HG02623 (cell line): ENCODE measurements at regions not wholly inside any gene's neighbourhood (a gene's known extent, or its start where the extent isn't known, plus 50 kb on each side); places are given as distances from the start of the nearest gene placed in this dataset.
"Not testable (repeated sequence)": the region's sequence is repeated elsewhere in the genome, so short reads cannot be mapped to it uniquely, and the experiment has no call there.

ENCODE experiments used
- ATAC-seq: cut with Tn5 transposase; IDR thresholded peaks from one replicate; pipeline ENCODE4 v1.9.1; 2021; ENCODE audit warnings: moderate library complexity; ENCODE audit not compliant: unreplicated experiment

DNA sequence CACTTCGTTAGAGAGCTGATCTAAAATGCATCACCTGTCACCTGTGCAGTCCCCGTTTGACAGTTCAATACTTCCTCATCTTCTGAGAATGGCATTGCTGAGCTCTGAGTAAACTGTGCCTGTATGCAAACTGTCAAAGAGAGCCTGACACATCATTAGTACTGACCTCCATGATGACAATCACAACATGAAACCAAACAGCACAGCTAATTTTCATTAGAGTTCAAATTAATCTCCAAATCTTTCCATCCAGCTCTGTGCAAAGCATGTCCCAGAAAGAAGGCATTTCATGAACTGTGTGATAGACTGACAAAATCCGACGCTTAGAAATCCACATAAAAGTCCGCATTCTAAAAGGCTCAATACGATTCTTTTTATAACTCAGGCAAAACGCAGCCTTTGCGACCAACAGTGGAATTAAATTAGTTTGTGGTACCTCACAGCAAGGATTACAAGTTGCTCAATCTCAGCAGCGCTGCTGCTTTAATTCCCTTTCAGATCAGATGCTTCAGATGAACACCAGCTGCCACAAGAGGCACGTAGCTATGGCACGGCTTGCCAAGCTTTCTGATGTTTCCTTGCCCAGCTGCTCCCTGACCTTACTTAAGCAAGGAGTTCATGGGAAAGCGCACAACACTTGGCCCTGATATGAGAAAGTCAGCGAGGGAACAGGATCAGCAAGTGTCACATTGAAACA is 765.5 kb upstream of the PRMT6 start:
- ATAC-seq = no peak

DNA sequence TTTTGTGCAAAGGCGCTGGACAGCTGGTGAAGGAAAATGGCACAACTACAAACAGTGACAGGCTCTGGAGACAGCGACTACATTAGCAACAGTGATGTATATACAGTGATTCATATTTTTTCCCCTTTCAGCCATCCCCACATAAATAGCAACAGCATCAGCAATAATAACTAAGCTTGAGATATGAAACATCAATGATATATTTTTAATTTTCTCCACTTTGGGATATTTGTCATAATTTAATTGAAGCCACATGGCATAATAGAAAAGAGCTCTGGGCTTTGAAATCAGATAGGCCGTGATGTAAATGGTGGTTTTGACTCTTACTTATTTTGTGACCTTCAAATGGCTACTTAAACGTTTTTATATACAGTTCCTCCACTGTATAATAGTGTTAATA is 764.3 kb upstream of the PRMT6 start:
- ATAC-seq = no peak

DNA sequence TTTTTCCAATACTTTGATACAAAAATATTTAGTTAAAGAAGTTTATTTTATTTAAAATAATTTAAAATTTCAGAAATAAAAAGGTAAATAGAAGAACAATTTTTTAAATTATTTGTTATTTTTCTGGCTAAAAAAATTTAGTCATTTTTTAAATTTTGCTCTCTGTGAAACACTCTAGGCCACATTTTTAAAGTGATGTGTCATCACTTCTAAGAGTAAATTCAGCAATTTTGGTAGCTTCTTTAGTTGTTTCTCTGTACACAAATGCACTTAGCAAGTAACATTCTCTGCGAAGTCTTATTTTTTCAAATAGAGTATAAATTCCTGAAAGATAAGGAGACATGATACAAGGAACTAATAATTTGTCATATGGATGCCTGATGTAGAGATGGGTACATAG is 760.0 kb upstream of the PRMT6 start:
- ATAC-seq = no peak

DNA sequence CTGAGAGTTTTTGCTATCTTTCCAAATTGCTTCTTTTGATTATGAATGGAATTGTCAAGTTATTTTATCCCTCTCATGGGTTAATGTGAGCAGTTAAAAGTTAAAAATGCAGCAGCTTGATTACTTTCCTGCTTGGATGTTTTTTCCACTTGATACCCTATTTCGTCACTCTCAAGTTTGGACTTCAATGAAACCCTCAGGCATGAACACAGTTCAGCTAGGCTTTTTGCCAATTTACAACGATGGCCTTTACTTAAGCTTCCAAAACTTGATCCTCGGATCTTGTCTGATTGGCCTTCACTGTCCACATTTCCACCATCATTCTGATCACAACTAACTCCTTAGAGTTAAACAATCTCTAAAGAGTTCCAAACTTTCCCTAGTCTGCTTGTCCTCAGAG is 752.4 kb upstream of the PRMT6 start:
- no peak for ATAC-seq

DNA sequence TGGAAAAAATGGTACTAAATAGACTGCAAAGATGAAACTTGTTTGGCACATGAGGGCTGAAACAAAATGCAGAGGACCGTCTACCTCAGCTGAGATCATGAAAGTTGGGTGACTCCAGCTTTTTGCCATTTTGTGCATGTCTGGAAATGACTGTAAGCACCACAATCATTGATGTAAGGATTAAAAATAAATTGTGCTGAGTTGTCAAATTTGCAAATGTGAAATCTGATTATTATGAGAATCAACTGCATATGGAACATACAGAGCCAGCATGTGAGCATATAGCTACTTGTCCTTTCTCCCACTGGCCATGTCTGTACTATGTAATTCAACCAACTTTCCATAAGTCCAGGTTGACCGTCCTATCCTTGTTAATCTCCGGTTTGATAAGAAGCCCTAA is 736.9 kb upstream of the PRMT6 start:
- no peak for ATAC-seq

DNA sequence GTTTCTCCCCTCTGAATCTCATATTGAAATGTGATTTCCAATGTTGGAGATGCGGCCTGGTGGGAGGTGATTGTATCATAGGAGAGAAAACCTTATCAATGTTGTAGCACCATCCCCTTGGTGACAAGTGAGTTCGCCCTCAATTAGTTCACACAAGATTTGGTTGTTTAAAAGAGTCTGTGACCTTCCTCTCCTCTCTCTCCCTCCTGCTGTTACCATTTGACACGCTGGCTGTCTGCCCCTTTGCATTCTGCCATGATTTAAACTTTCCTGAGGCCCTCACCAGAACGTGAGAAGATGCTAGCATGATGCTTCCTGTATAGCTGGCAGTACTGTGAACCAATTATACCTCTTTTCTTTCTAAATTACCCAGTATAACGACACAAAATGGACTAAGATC is 730.9 kb upstream of the PRMT6 start:
- no peak for ATAC-seq

DNA sequence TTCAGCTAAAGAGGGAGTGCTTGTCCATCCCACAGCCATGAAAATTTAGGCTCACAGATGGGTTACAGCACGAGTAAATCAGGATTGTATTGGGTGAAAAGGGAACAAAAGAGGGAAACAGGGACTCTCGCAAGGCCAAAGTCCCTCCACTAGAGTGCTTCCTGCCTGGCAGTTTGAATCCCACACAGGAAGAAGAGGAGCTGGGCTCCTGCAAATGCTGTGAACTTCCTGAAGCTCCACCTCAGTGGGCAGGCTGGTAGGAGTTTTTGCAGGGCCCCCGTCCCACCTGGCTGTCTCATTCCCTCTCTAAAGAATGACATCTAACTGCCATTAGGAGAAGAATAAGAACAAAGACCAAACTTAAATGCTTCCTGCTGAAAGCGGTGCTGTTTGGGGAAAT is 712.0 kb upstream of the PRMT6 start:
- ATAC-seq = no peak

DNA sequence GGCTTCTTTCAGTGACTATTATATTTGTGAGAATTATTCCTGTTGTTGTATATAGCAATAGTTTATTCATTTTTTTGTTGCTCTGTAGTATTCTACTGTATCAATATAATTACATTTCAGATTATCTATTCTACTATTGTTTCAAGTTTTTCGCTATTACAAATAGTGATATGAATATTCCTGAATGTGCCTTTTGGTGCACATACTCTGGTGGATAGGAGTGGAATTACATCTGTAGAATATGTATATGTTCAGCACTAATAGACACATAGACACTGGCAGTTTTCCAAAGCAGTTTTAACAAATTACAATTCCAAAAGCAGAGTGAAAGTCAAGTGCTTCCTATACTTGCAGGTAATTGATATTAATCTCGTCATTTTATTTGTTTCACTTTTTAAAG is 696.2 kb upstream of the PRMT6 start:
- ATAC-seq = no peak

DNA sequence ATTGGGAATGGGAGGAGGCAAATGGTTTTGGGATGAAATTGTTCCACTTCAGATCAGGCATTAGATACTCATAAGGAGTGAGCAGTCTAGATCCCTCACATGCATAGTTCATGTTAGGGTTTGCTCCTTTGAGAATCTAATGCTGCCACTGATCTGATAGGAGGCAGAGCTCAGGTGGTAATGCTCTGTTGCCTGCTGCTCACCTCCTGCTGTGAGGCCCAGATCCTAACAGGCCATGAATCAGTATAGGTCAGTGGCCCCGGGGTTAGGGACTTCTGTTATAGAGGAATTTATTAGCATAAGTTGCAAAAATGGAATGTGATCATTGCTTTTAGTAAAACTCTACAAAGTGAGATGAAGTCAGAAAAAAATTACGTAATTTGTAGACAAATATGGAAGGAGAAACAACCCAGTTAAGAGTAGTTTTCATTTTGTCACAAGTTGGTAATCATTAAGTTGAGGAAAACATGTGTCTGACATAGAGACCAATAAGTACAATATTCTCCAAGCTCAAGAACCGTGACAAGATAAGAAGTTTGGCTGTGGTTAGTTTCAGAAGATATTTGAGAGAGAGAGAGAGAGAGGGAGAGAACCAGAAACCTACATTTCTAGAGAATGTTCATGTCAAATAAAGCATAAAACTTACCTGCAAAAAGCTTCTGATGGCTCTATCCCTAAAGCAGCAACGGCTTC is 689.7 kb upstream of the PRMT6 start:
- ATAC-seq = no peak

DNA sequence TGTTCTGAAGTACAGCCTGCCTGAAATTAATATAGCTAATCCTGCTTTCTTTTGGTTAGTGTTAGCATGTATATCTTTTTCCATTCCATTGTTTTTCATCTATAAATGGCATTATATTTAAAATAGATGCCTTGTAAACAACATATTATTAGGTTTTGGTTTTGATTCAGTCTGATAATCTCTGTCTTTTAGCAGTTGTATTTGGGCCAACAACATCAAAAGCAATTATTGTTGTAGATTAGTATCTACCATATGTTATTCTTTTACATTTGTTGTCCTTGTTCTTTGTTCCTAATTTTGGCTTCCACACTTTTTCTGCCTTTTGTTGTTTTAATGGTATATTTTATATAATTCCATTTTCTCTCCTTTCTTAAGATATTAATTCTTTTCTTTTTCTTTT is 678.2 kb upstream of the PRMT6 start:
- no peak for ATAC-seq

DNA sequence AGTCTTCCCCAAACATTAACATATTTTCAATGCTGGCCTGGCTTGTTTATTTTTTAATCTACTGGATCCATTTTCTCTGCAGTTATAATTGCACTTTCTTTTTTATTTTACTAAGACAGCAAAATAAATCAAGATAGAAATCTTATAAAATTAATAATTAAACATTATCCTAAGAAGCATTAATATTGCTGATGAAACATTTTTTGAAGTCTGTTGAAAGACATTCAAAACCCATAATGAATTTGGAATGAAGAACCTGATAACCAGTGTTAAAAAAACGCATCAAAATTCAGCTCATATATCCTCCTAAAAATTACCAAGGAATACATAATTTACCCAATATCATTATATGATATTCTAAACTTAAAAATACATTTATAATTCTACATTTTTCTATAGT is 675.7 kb upstream of the PRMT6 start:
- ATAC-seq = no peak

DNA sequence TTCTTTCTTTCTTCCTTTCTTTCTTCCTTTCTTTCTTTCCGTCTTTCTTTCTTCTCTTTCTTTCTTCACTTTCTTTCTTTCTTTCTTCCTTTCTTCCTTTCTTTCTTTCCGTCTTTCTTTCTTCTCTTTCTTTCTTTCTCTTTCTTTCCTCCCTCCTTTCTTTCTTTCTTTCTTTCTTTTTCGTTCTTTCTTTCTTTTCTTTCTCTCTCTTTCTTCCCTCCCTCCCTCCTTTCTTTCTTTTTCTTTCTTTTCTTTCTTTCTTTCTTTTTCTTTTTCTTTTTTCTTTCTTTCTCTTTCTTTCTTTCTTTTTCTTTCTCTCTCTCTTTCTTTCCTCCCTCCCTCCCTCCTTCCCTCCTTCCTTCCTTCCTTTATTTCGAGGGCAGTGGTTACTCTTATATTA is 667.3 kb upstream of the PRMT6 start:
- ATAC-seq = not testable (repeated sequence)

DNA sequence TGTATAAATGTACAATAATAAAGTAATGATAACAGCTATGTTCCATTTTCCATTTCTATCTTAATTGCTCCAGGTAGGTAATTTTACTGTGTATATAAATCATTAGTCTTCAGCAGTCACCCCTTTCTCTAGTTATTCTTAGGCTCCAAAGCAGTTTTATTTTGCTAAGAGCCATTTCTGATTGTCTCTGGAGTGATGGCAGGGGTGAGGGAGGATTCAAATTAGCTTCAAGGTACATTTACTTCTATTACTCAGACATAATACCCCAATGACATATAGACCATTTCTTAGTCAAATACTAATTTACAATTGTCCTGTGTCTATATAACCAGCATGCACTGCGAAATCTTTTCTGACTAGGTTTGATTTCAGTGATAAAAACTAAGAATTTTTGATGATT is 663.4 kb upstream of the PRMT6 start:
- ATAC-seq = no peak

DNA sequence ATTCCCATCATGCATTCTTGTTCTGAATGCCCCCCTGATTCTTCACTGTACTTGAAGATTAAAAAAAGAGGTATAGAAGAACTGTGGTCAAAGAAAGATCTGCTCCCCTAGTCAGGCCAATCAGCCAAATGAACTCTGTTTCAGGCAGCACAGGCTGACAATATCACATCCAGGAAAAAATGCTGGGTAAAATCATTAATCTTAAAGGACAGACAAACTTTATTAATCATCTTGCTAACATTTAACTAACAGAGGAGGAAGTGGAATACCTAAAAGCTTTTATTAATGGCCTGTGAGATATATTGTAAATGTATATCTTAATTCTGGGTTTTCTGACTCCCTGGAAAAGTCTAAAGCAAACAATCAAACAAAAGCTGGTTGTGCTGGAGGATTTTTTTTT is 660.5 kb upstream of the PRMT6 start:
- no peak for ATAC-seq

DNA sequence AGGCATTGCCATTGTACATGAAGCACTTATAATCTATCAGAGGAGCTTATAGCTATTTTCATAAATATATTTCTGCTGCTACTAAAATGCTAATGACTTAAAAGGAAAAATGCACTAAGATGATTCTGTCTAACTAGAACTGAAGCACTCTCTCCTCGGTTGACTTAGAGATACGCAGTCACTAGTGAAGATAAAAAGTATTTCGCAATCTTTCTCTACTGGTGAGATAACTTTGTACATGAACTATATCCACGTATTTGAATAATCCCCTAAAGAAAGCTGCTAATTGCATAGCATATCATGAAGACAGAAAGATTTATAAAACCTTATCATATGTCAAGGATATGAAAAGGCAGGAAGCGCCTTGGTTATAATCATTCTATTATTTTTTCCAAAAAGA is 658.1 kb upstream of the PRMT6 start:
- no peak for ATAC-seq

DNA sequence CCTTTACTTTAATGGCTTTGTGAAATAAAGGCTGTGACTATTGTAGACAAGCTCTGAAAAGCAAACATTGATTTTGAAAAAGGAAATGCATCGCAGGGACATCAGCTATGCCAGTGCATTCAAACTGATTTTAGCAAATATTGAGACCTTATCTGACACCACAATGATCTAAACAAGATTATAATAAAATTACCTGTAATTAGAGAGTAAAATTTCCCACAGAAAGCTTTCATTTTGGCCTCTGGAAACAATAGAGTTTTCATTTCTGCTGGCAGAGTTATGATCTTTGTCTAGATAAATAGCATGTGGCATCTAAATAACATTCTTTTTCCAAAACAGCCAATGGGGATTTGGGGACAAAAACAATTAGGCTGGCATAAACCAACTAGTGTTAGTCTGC is 650.4 kb upstream of the PRMT6 start:
- ATAC-seq = no peak

DNA sequence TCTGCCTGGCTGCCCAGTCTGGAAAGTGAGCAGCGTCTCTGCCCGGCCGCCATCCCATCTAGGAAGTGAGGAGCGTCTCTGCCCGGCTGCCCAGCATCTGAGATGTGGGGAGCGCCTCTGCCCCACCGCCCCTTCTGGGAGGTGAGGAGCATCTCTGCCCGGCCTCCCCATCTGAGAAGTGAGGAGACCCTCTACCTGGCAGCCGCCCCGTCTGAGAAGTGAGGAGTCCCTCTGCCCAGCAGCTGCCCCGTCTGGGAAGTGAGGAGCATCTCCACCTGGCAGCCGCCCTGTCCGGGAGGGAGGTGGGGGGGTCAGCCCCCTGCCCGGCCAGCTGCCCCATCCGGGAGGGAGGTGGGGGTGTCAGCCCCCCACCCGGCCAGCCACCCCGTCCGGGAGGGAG is 644.2 kb upstream of the PRMT6 start:
- not testable (repeated sequence) for ATAC-seq

DNA sequence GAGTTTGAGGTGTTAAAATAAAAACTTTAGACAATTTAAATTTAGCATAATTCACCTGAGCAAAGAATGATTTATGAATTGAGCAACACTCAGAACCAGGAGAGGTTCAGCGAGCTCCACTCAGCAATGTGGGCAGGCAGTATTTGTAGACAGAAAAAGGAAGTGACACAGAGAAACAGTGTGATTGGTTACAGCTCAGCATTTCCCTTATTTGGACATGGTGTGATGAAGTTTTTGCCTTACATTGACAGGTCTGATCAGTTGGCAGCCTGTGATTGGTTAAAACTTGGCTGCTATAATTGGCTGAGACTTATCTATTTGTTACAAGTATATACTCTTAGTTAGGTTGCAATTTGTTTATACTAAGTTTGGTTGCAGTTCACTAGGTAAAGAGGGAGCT is 621.2 kb upstream of the PRMT6 start:
- no peak for ATAC-seq

DNA sequence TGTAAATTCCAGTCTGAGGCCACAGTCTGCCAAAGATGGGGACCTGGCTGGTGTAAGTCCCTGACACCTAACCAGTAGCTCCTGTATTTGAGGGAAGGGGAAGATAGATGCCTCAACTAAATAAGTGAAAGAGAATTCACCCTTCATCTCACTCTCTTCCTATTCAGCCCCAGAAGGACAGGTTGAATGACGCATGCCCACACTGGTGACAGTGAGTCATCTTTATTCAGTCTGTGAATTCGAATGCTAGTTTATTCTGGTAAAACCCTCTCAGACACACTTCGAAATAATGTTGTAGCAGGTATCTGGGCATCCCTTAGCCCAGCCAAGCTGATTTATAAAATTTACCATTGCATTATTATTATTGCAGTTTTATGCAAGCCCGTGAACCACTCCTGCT is 617.0 kb upstream of the PRMT6 start:
- no peak for ATAC-seq

DNA sequence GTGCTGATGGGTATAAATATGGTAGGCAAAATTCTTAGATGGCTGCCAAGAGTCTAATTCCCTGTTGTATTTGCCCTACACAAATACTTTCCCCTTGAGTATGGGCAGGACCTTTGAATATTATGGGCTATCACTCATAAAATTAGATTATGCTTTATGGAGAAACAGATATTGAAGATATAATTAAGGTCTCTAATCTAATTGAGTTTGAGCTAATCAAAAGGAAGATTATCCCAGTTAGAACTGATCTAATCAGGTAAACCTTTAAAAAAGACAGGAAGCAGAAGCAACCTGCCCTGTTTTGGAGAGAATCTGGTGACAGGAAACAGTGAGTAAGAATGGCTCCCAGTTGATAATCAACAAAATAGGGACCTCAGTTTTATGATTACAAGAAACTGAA is 609.0 kb upstream of the PRMT6 start:
- ATAC-seq = no peak

DNA sequence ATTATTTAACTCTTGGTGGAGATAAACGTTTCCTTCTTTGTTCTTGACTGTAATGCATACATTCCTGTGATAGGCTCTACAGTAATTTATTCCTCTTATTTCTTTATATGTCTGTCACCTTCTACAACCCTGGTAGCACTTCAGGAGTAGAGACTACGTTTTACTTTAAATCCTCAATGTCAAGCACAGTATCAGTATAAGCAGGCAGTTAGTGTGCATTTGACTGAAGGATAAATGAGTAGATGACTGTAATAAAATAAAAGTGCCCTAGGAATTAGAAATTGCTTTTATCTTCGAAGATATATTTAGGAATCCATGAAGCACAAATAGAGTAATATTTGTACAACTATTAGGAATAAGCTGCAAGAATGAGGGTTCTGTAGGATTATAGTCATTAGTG is 599.6 kb upstream of the PRMT6 start:
- no peak for ATAC-seq

DNA sequence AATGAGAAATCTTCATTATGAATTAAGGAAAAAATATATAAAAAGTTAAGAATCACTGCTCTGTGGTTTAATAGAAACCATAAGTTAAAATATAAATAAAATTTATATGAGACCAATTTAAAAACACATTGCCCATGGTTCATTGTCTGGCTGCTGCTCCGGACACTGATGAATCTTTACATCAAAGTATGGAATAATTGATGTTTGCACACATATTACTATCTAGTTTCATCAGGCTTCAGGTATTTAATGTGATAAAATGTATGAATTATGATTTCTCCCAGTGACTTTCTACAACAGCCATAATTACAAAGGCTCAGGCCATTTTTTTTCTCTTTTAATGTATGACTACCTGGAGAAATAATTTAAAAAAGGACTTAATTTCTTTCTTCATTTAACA is 599.1 kb upstream of the PRMT6 start:
- ATAC-seq = no peak

DNA sequence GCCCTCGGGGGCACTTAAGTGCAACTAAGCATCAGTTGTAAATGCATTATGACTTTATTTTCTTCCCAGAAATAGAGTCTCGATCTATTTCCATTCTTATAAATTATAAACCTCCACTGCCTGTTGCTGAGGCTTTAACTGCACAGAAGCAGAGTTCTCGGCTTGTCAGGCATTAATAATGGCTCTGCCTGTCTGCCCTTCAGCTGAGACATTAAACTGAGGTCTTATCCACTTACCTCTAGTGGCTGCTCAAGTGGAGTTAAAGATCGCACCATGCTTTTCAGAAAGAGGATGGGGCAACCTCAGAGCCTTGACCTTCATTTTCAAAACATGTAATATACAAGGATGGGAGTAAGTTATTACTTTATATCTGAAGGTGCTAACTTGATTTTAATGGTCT is 597.6 kb upstream of the PRMT6 start:
- no peak for ATAC-seq
